ENCODE measurements at regions not wholly inside any gene's neighbourhood (a gene's known extent, or its start where the extent isn't known, plus 50 kb on each side); places are given as distances from the start of the nearest gene placed in this dataset.

- Mint-ChIP-seq H3K4me3 (ENCODE audit: unreplicated experiment) (no peak overlapping the region), H3K9me3 (ENCODE audit: unreplicated experiment) (peaks cover 6% of the 10 kb centered on the region), H3K27me3 (ENCODE audit: insufficient read depth, unreplicated experiment) (peaks cover 7% of the 10 kb centered on the region), H3K36me3 (ENCODE audit: insufficient read depth, unreplicated experiment) (no peaks in the 10 kb centered on the region), H3K4me1 (ENCODE audit: low read depth, unreplicated experiment) (no peaks in the 10 kb centered on the region), H3K27ac (ENCODE audit: unreplicated experiment) (no peak overlapping the region)
- Histone ChIP-seq H3K27me3 (replicated peaks; ENCODE audit: control insufficient read depth, insufficient read depth, low read length) (no peaks in the 10 kb centered on the region), H3K4me1 (no peaks in the 10 kb centered on the region), H3K36me3 (ENCODE audit: control insufficient read depth, insufficient read depth, low read length) (no peaks in the 10 kb centered on the region), H3K4me3 (ENCODE audit: low read depth, low read length) (no peak overlapping the region), H3K9me3 (no peaks in the 10 kb centered on the region)
- DNase-seq, result no peak
- intact Hi-C loops (cut with micrococcal nuclease; ENCODE audit: unreplicated experiment), result no loop called here
- no peak for TF ChIP-seq CTCF (IDR thresholded peaks at IDR 0.05; ENCODE audit: insufficient read depth in 1 of 2, low read depth in 1 of 2, low read length in 1 of 2, severe bottlenecking in 1 of 2, unreplicated experiment in 1 of 2)
- POLR2A ChIA-PET, result no interaction called here
- BruUV-seq (replicated peaks), result no TSS peak
- CTCF ChIA-PET, result no interaction called here
These were observed 824.6 kb downstream of the TUSC7 start for GRCh38 chr3:117534138-117534537.

- DNase-seq, result no peak
- Mint-ChIP-seq H3K9me3 (ENCODE audit: unreplicated experiment) (peaks cover 6% of the 10 kb centered on the region), H3K4me1 (ENCODE audit: low read depth, unreplicated experiment) (no peaks in the 10 kb centered on the region), H3K27ac (ENCODE audit: unreplicated experiment) (no peak overlapping the region), H3K27me3 (ENCODE audit: insufficient read depth, unreplicated experiment) (peaks cover 3% of the 10 kb centered on the region), H3K4me3 (ENCODE audit: unreplicated experiment) (no peak overlapping the region), H3K36me3 (ENCODE audit: insufficient read depth, unreplicated experiment) (no peaks in the 10 kb centered on the region)
- Histone ChIP-seq H3K27me3 (replicated peaks; ENCODE audit: control insufficient read depth, insufficient read depth, low read length) (no peaks in the 10 kb centered on the region), H3K4me1 (no peaks in the 10 kb centered on the region), H3K9me3 (no peaks in the 10 kb centered on the region), H3K4me3 (ENCODE audit: low read depth, low read length) (no peak overlapping the region), H3K36me3 (ENCODE audit: control insufficient read depth, insufficient read depth, low read length) (no peaks in the 10 kb centered on the region)
- ChIA-PET POLR2A (no interaction called here), CTCF (no interaction called here)
- intact Hi-C loops (cut with micrococcal nuclease; ENCODE audit: unreplicated experiment), result no loop called here
- no peak for TF ChIP-seq CTCF (IDR thresholded peaks at IDR 0.05; ENCODE audit: insufficient read depth in 1 of 2, low read depth in 1 of 2, low read length in 1 of 2, severe bottlenecking in 1 of 2, unreplicated experiment in 1 of 2)
- no TSS peak for BruUV-seq (replicated peaks)
These were observed 826.4 kb downstream of the TUSC7 start for GRCh38 chr3:117536006-117536405.

GRCh38 chr3:117537949-117538348, 828.4 kb downstream of the TUSC7 start:
- Mint-ChIP-seq H3K4me1 (ENCODE audit: low read depth, unreplicated experiment) (no peaks in the 10 kb centered on the region), H3K4me3 (ENCODE audit: unreplicated experiment) (no peak overlapping the region), H3K27ac (ENCODE audit: unreplicated experiment) (no peak overlapping the region), H3K27me3 (ENCODE audit: insufficient read depth, unreplicated experiment) (no peaks in the 10 kb centered on the region), H3K9me3 (ENCODE audit: unreplicated experiment) (peaks cover 6% of the 10 kb centered on the region), H3K36me3 (ENCODE audit: insufficient read depth, unreplicated experiment) (no peaks in the 10 kb centered on the region)
- POLR2A ChIA-PET, result no interaction called here
- DNase-seq, result no peak
- Histone ChIP-seq H3K4me3 (ENCODE audit: low read depth, low read length) (no peak overlapping the region), H3K9me3 (no peaks in the 10 kb centered on the region), H3K4me1 (no peaks in the 10 kb centered on the region), H3K27me3 (replicated peaks; ENCODE audit: control insufficient read depth, insufficient read depth, low read length) (no peaks in the 10 kb centered on the region), H3K36me3 (ENCODE audit: control insufficient read depth, insufficient read depth, low read length) (no peaks in the 10 kb centered on the region)
- CTCF ChIA-PET, result no interaction called here
- no TSS peak for BruUV-seq (replicated peaks)
- intact Hi-C loops (cut with micrococcal nuclease; ENCODE audit: unreplicated experiment), result no loop called here
- no peak for TF ChIP-seq CTCF (IDR thresholded peaks at IDR 0.05; ENCODE audit: insufficient read depth in 1 of 2, low read depth in 1 of 2, low read length in 1 of 2, severe bottlenecking in 1 of 2, unreplicated experiment in 1 of 2)
